ENCODE measurements at regions not wholly inside any gene's neighbourhood (a gene's known extent, or its start where the extent isn't known, plus 50 kb on each side); places are given as distances from the start of the nearest gene placed in this dataset.

DNA sequence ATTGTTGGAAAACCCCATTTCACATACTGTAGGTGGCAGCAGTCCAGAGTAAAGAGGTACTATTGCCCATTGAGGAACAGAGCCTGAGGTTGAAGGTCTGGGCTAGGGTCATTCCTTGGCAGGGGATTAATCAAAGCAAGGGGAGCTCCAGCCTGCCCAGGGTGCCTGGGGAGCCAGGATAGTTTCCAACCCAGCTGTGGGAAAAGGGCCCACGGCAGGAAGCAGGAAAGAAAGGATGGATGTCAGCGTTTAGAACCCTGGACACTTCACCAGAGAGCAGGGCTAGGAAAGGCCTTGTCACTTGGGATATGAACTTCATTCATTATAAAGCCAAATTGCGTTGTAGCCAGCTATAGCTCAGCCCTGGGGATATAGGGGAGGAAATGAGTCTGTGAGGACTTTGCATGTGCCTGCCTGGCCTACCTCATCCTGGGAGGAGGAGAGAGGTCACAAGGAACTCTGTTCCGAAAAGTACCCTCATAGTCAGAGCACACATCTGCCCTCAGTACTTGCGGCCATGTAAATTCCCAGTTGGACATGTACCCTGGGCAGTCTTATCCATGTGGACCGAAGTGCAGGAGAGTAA is 140.2 kb upstream of the COPS8 start:
- TF ChIP-seq EP300 (IDR thresholded peaks at IDR 0.05) = no peak
- no peak for TF ChIP-seq POLR2A (IDR thresholded peaks at IDR 0.05)
